Natural killer cell (primary cell): ENCODE measurements at regions not wholly inside any gene's neighbourhood (a gene's known extent, or its start where the extent isn't known, plus 50 kb on each side); places are given as distances from the start of the nearest gene placed in this dataset.

Experiments
- ATAC-seq, 3 donors: fragments of 150-1000 bp in 2 of 3; fragments of 200-7000 bp in 1 of 3; cut with Tn5 transposase; 1 replicate in 1 of 3; 2 replicates in 2 of 3; pipeline ENCODE4 v1.10.0; 2021; ENCODE audit warnings: mild to moderate bottlenecking in 2 of 3, moderate library complexity in 2 of 3
- DNase-seq, 2 donors: peaks; one replicate each; pipeline versions ENCODE4 v3.0.0 to v3.0.0-alpha.2; 2013 to 2021; ENCODE audit warnings: mixed read lengths in 1 of 2
- H3K27ac ChIP-seq: one replicate; pipeline ENCODE4 v1.5.1; 2013; ENCODE audit warnings: mild to moderate bottlenecking, low read length
- H3K27me3 ChIP-seq: one replicate; pipeline ENCODE4 v1.6.1; 2013; ENCODE audit warnings: low read length; ENCODE audit not compliant: control insufficient read depth, insufficient read depth
- H3K36me3 ChIP-seq: one replicate; pipeline ENCODE4 v1.6.1; 2013; ENCODE audit warnings: low read length; ENCODE audit not compliant: control insufficient read depth, insufficient read depth
- H3K4me1 ChIP-seq: one replicate; pipeline ENCODE4 v1.6.1; 2013; ENCODE audit warnings: low read length; ENCODE audit not compliant: control insufficient read depth, insufficient read depth
- H3K4me3 ChIP-seq: one replicate; pipeline ENCODE4 v1.5.1; 2013; ENCODE audit warnings: low read length
- H3K9me3 ChIP-seq: one replicate; pipeline ENCODE4 v1.6.1; 2013; ENCODE audit warnings: low read length; ENCODE audit not compliant: control insufficient read depth, insufficient read depth
- H3K27ac Mint-ChIP-seq, 2 donors: one replicate each; pipeline ENCODE4 v1.8.0; 2022; ENCODE audit warnings: mild to moderate bottlenecking in 2 of 2, mixed read lengths in 2 of 2, moderate library complexity in 1 of 2
- H3K27me3 Mint-ChIP-seq, 2 donors: one replicate each; pipeline ENCODE4 v1.8.0; 2022; ENCODE audit warnings: low read depth in 2 of 2, mixed read lengths in 2 of 2
- H3K36me3 Mint-ChIP-seq: one replicate; pipeline ENCODE4 v1.8.0; 2022; ENCODE audit warnings: mixed read lengths
- H3K4me1 Mint-ChIP-seq, 2 donors: one replicate each; pipeline ENCODE4 v1.8.0; 2022; ENCODE audit warnings: mixed read lengths in 2 of 2
- H3K4me3 Mint-ChIP-seq: one replicate; pipeline ENCODE4 v1.8.0; 2022; ENCODE audit warnings: mild to moderate bottlenecking, moderate library complexity, mixed read lengths
- H3K9me3 Mint-ChIP-seq, 2 donors: one replicate each; pipeline ENCODE4 v1.8.0; 2022; ENCODE audit warnings: mixed read lengths in 2 of 2
- CTCF ChIP-seq: fragments of 200-600 bp; IDR thresholded peaks from one replicate; pipeline ENCODE4 v1.8.0; 2022; ENCODE audit warnings: antibody characterized with exemption
- WGBS: methylation state at CpG from one replicate; pipeline ENCODE4 v1.1.7; 2013; ENCODE audit warnings: missing lambda C conversion rate; ENCODE audit not compliant: insufficient coverage; 5-methylcytosine and 5-hydroxymethylcytosine counted together
- intact Hi-C: fragments of 100-400 bp; cut with micrococcal nuclease; formaldehyde crosslinking; loops from one replicate; pipeline ENCODE4 v1.14.2; 2022

GRCh38 chr1:188761226-188761625 is 1716.4 kb downstream of the BRINP3 start:
- no peak overlapping the region for H3K27ac Mint-ChIP-seq
- 63% methylated on average over 1 of the region's 1 CpG for WGBS
- no peaks in the 10 kb centered on the region for H3K27me3 ChIP-seq
- H3K4me3 Mint-ChIP-seq = no peak overlapping the region
- TF ChIP-seq CTCF = no peak
- H3K36me3 ChIP-seq = no peaks in the 10 kb centered on the region
- H3K27ac ChIP-seq = no peak overlapping the region
- H3K4me3 ChIP-seq = no peak overlapping the region
- intact Hi-C loops = no loop called here
- H3K4me1 ChIP-seq = no peaks in the 10 kb centered on the region
- H3K36me3 Mint-ChIP-seq = no peaks in the 10 kb centered on the region
- peaks cover 14% of the 10 kb centered on the region in 2 donors for H3K9me3 Mint-ChIP-seq
- no peaks in the 10 kb centered on the region for H3K4me1 Mint-ChIP-seq
- DNase-seq = no peak
- no peaks in the 10 kb centered on the region for H3K9me3 ChIP-seq
- ATAC-seq = no peak
- no peaks in the 10 kb centered on the region for H3K27me3 Mint-ChIP-seq

GRCh38 chr1:188762166-188762743 is 1715.4 kb downstream of the BRINP3 start:
- ATAC-seq (no peak), DNase-seq (no peak)
- WGBS = 85% methylated on average over 2 of the region's 2 CpGs
- no peaks in the 10 kb centered on the region for H3K4me1 ChIP-seq
- no peak overlapping the region for H3K4me3 Mint-ChIP-seq
- intact Hi-C loops = no loop called here
- H3K27me3 Mint-ChIP-seq = no peaks in the 10 kb centered on the region
- H3K27ac Mint-ChIP-seq = no peak overlapping the region
- no peaks in the 10 kb centered on the region for H3K36me3 ChIP-seq
- H3K27ac ChIP-seq = no peak overlapping the region
- no peak for TF ChIP-seq CTCF
- no peaks in the 10 kb centered on the region for H3K36me3 Mint-ChIP-seq
- no peaks in the 10 kb centered on the region for H3K9me3 ChIP-seq
- H3K27me3 ChIP-seq = no peaks in the 10 kb centered on the region
- H3K4me1 Mint-ChIP-seq = no peaks in the 10 kb centered on the region
- no peak overlapping the region for H3K4me3 ChIP-seq
- peaks cover 14% of the 10 kb centered on the region in 2 donors for H3K9me3 Mint-ChIP-seq

- Mint-ChIP-seq H3K9me3 (peaks cover 14% of the 10 kb centered on the region in 2 donors), H3K4me3 (no peak overlapping the region), H3K27me3 (no peaks in the 10 kb centered on the region), H3K36me3 (no peaks in the 10 kb centered on the region), H3K27ac (no peak overlapping the region), H3K4me1 (no peaks in the 10 kb centered on the region)
- DNase-seq = no peak
- H3K27me3 ChIP-seq = no peaks in the 10 kb centered on the region
- no peaks in the 10 kb centered on the region for H3K4me1 ChIP-seq
- no peak for ATAC-seq
- intact Hi-C loops = no loop called here
- peaks cover 5% of the 10 kb centered on the region for H3K9me3 ChIP-seq
- no peak overlapping the region for H3K4me3 ChIP-seq
- TF ChIP-seq CTCF = no peak
- WGBS = 88% methylated on average over 2 of the region's 3 CpGs
- H3K36me3 ChIP-seq = no peaks in the 10 kb centered on the region
- H3K27ac ChIP-seq = no peak overlapping the region
These were observed 1714.1 kb downstream of the BRINP3 start for GRCh38 chr1:188763541-188763940.

GRCh38 chr1:188769181-188769580 is 1708.5 kb downstream of the BRINP3 start:
- no peak for TF ChIP-seq CTCF
- Histone ChIP-seq H3K9me3 (peaks cover 14% of the 10 kb centered on the region), H3K27me3 (no peaks in the 10 kb centered on the region), H3K27ac (no peak overlapping the region), H3K36me3 (no peaks in the 10 kb centered on the region), H3K4me3 (no peak overlapping the region), H3K4me1 (no peaks in the 10 kb centered on the region)
- H3K27me3 Mint-ChIP-seq = no peaks in the 10 kb centered on the region
- intact Hi-C loops = no loop called here
- ATAC-seq (no peak), DNase-seq (no peak)
- H3K36me3 Mint-ChIP-seq = peaks cover 16% of the 10 kb centered on the region
- no peak overlapping the region for H3K27ac Mint-ChIP-seq
- WGBS = 93% methylated on average over 11 of the region's 11 CpGs
- H3K9me3 Mint-ChIP-seq = peaks cover 17 to 18% of the 10 kb centered on the region in 2 donors
- H3K4me3 Mint-ChIP-seq = no peak overlapping the region
- no peaks in the 10 kb centered on the region for H3K4me1 Mint-ChIP-seq
